NK-92 treated with Interleukin-12 subunit alpha and Interleukin-12 subunit beta, amount 100 ng/mL, for 24 hours (cell line): ENCODE measurements at regions not wholly inside any gene's neighbourhood (a gene's known extent, or its start where the extent isn't known, plus 50 kb on each side); places are given as distances from the start of the nearest gene placed in this dataset.
"Not testable (repeated sequence)": the region's sequence is repeated elsewhere in the genome, so short reads cannot be mapped to it uniquely, and the experiment has no call there.

Experiments used
- DNase-seq: peaks from one replicate; lab custom pipeline; 2025; lab: John Stamatoyannopoulos, UW

GRCh38 chr3:194950906-194951628, 265.4 kb downstream of the FAM43A start:
- DNase-seq = no peak

DNA sequence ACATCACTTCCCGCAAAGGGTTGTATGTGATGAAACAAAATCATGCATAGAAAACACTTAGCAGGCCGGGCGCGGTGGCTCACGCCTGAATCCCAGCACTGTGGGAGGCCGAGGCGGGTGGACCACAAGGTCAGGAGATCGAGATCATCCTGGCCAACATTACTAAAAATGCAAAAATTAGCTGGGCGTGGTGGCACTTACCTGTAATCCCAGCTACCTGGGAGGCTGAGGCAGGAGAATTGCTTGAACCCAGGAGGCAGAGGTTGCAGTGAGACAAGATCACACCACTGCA, 265.9 kb downstream of the FAM43A start:
- not testable (repeated sequence) for DNase-seq

- no peak for DNase-seq
Observed at GRCh38 chr3:194951931-194952582, 266.4 kb downstream of the FAM43A start.

DNA sequence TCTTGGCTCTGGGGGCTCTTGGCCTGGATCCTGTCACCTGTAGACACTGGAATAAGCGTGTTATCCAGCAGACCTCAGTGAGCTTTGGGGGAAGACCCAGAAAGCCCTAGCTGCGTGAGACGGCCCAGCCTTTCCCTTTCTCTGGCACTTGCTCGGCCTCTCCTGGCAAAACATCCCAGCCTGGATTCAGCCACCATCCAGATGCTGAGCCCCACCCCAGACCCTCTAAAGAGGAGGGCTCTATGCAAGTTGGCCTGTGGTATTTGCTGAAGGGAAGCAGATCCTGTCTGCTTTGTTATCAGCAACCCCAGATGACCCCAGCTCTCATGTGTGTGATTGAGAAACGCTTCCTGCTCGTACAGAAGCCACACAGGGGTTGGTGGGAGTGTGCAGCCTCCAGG, 267.2 kb downstream of the FAM43A start:
- peak; percentile 16 for DNase-seq

DNA sequence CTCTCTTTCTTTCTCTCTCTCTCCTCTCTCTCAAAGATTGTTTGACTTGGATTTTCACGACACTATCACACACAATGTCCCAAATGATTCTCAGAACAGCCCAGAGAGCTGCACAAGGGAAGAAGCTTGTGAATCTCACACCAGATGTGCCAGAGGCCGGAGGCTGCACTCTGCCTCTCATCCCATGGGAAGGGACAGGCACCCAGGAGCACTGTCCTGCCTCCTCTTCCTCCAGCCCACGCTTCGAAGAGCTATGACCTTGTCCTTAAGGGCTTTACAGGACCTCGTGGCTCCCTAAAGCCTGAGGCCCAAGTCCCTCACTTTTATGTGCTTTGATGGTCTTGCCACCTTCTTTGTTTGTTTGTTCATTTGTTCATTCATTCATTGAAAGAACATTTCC, 267.6 kb downstream of the FAM43A start:
- no peak for DNase-seq

- no peak for DNase-seq
Observed at GRCh38 chr3:194955546-194955945, 269.9 kb downstream of the FAM43A start.

GRCh38 chr3:194955979-194956696, 270.5 kb downstream of the FAM43A start:
- no peak for DNase-seq

GRCh38 chr3:194956697-194957396, 271.2 kb downstream of the FAM43A start:
- DNase-seq = no peak

DNA sequence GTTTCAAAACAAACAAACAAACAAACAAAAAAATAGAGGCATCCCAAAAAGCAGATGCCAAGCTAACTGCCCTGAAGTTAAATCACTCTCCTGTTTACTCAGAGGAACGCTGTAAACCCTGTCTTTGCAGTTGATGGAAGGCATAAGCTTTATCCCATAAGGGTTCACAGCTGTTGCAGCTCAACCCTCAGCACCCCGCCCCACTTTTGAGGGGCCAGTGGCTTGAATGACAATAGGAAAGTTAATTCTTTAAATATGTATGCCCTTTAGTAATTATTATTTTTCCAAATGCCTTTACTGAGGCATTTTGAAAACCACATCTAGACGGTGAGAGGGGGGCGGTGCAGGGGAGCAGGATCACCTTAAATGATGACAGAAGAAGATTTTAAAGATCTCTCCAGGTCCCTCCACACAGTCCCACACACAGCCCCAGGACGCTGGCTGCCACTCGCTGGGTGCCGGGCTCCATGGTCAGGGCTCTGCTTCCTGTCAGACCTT, 272.1 kb downstream of the FAM43A start:
- DNase-seq = no peak

GRCh38 chr3:194959217-194959616, 273.5 kb downstream of the FAM43A start:
- DNase-seq = no peak

DNA sequence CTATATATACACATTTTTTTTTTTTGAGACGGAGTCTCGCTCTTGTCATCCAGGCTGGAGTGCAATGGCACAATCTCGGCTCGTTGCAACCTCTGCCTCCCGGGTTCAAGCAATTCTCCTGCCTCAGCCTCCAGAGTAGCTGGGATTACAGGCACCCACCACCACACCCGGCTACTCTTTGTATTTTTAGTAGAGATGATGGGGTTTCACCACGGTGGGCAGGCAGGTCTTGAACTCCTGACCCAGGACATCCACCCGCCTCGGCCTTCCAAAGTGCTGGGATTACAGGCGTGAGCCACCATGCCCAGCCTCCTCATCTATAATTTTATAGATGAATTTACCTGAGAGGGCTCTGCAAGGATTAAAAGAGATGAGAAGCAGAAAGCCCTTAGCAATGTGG, 274.0 kb downstream of the FAM43A start:
- DNase-seq = not testable (repeated sequence)

DNA sequence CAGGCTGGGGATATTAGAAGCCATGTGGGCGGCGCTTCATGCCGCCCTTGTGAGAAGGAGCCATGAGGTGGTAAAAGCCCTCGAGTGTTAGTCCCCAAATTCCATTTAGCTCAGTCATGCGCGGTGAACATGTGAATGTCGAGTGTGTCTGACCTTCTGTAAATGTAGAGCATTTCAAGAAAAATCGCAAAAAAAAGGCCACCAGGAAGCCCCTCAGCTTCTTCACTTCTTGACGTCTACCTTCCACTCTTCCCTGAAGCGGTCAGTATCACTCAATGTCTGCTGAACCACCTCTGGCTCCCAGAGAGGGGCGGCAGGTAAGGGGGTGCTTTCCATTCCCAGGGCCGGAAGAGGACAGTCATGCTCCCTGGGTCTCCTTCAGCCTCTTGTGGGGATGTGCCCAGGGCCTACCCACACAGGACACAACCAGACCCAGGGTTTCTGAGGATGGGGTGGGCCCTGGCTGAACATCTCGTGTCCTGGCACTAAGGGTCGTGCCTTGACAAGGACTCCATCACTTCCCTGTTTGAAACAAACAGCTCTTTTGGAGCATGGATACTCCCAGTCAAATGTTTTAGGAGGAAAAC, 274.9 kb downstream of the FAM43A start:
- DNase-seq = no peak

GRCh38 chr3:194961149-194961548, 275.5 kb downstream of the FAM43A start:
- no peak for DNase-seq

GRCh38 chr3:194961571-194961970, 275.9 kb downstream of the FAM43A start:
- no peak for DNase-seq

GRCh38 chr3:194962056-194962455, 276.4 kb downstream of the FAM43A start:
- DNase-seq = no peak

GRCh38 chr3:194964809-194965208, 279.1 kb downstream of the FAM43A start:
- no peak for DNase-seq

GRCh38 chr3:194967151-194968117, 281.8 kb downstream of the FAM43A start:
- DNase-seq = no peak

DNA sequence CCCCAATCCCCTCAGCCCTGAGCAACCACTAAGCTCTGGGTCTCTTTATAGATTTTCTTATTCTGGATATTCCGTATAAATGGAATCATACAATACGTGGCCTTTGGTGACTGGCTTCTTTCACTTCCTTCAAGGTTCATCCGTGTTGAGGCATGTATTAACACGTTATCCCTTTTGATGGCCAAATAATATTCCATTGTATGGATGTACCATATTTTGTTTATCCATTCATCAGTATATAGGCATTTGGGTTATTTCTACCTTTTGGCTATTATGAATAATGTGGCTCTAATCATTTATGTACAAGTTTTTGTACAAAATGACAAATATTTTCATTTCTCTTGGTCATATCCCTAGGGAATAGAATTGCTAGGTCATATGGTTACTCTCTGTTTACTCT, 284.4 kb downstream of the FAM43A start:
- no peak for DNase-seq

- DNase-seq = no peak
Observed at GRCh38 chr3:194971009-194971408, 285.3 kb downstream of the FAM43A start.

GRCh38 chr3:194971965-194972364, 286.3 kb downstream of the FAM43A start:
- DNase-seq = no peak

GRCh38 chr3:194972641-194973040, 287.0 kb downstream of the FAM43A start:
- no peak for DNase-seq
